HEK293 (cell line): ENCODE measurements at regions not wholly inside any gene's neighbourhood (a gene's known extent, or its start where the extent isn't known, plus 50 kb on each side); places are given as distances from the start of the nearest gene placed in this dataset.

Source experiments
- HOXA7 ChIP-seq: sonication (generic); formaldehyde crosslinking; IDR thresholded peaks from 2 replicates; pipeline ENCODE4 v1.8.1; 2022; ENCODE audit warnings: missing genetic modification reagents, borderline replicate concordance
- TF ChIP-seq, protein P1 (sequence below): fragments of 450-650 bp; formaldehyde crosslinking; IDR thresholded peaks from 2 replicates; pipeline ENCODE4 v1.5.1; 2016; ENCODE audit warnings: missing biosample characterization, missing genetic modification characterization
- TF ChIP-seq, protein P2 (sequence below): fragments of 450-650 bp; formaldehyde crosslinking; IDR thresholded peaks from 2 replicates; pipeline ENCODE4 v1.5.1; 2016; ENCODE audit warnings: missing biosample characterization, missing genetic modification characterization
- TF ChIP-seq, protein P3 (sequence below): fragments of 450-650 bp; formaldehyde crosslinking; IDR thresholded peaks from 2 replicates; pipeline ENCODE4 v1.5.1; 2016; ENCODE audit warnings: missing biosample characterization, missing genetic modification characterization, low read depth
- TF ChIP-seq, protein P4 (sequence below): fragments of 450-650 bp; formaldehyde crosslinking; IDR thresholded peaks from 2 replicates; pipeline ENCODE4 v1.5.1; 2016; ENCODE audit warnings: missing biosample characterization, missing genetic modification characterization

DNA sequence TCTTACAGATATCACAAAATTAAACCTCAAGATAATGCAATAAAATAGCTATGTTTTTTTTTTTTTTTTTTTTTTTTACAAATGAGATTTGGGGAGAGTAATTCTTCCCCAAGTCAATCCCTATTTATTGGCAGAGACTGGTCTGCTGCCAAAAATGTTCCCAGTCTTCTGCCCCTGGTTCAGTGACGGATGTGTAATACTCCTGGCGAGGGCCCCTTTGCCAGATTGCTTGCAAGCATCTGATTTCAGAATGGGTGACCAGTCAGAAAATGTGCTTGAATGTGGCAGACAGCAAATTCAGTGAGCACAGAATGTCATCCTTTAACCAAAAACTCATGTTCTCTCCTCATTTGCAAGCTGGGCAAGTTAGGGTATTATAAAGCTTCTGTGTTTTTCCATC, 363.8 kb upstream of the MTNR1B start:
- TF ChIP-seq, protein P1, sequence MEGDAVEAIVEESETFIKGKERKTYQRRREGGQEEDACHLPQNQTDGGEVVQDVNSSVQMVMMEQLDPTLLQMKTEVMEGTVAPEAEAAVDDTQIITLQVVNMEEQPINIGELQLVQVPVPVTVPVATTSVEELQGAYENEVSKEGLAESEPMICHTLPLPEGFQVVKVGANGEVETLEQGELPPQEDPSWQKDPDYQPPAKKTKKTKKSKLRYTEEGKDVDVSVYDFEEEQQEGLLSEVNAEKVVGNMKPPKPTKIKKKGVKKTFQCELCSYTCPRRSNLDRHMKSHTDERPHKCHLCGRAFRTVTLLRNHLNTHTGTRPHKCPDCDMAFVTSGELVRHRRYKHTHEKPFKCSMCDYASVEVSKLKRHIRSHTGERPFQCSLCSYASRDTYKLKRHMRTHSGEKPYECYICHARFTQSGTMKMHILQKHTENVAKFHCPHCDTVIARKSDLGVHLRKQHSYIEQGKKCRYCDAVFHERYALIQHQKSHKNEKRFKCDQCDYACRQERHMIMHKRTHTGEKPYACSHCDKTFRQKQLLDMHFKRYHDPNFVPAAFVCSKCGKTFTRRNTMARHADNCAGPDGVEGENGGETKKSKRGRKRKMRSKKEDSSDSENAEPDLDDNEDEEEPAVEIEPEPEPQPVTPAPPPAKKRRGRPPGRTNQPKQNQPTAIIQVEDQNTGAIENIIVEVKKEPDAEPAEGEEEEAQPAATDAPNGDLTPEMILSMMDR, result no peak
- TF ChIP-seq HOXA7 (CRISPR knock-in tag), result no peak
- TF ChIP-seq, protein P2, sequence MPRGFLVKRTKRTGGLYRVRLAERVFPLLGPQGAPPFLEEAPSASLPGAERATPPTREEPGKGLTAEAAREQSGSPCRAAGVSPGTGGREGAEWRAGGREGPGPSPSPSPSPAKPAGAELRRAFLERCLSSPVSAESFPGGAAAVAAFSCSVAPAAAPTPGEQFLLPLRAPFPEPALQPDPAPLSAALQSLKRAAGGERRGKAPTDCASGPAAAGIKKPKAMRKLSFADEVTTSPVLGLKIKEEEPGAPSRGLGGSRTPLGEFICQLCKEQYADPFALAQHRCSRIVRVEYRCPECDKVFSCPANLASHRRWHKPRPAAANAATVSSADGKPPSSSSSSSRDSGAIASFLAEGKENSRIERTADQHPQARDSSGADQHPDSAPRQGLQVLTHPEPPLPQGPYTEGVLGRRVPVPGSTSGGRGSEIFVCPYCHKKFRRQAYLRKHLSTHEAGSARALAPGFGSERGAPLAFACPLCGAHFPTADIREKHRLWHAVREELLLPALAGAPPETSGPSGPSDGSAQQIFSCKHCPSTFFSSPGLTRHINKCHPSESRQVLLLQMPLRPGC (tag by site-specific recombination), result no peak
- TF ChIP-seq, protein P3, sequence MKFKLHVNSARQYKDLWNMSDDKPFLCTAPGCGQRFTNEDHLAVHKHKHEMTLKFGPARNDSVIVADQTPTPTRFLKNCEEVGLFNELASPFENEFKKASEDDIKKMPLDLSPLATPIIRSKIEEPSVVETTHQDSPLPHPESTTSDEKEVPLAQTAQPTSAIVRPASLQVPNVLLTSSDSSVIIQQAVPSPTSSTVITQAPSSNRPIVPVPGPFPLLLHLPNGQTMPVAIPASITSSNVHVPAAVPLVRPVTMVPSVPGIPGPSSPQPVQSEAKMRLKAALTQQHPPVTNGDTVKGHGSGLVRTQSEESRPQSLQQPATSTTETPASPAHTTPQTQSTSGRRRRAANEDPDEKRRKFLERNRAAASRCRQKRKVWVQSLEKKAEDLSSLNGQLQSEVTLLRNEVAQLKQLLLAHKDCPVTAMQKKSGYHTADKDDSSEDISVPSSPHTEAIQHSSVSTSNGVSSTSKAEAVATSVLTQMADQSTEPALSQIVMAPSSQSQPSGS (tag by site-specific recombination), result no peak
- TF ChIP-seq, protein P4, sequence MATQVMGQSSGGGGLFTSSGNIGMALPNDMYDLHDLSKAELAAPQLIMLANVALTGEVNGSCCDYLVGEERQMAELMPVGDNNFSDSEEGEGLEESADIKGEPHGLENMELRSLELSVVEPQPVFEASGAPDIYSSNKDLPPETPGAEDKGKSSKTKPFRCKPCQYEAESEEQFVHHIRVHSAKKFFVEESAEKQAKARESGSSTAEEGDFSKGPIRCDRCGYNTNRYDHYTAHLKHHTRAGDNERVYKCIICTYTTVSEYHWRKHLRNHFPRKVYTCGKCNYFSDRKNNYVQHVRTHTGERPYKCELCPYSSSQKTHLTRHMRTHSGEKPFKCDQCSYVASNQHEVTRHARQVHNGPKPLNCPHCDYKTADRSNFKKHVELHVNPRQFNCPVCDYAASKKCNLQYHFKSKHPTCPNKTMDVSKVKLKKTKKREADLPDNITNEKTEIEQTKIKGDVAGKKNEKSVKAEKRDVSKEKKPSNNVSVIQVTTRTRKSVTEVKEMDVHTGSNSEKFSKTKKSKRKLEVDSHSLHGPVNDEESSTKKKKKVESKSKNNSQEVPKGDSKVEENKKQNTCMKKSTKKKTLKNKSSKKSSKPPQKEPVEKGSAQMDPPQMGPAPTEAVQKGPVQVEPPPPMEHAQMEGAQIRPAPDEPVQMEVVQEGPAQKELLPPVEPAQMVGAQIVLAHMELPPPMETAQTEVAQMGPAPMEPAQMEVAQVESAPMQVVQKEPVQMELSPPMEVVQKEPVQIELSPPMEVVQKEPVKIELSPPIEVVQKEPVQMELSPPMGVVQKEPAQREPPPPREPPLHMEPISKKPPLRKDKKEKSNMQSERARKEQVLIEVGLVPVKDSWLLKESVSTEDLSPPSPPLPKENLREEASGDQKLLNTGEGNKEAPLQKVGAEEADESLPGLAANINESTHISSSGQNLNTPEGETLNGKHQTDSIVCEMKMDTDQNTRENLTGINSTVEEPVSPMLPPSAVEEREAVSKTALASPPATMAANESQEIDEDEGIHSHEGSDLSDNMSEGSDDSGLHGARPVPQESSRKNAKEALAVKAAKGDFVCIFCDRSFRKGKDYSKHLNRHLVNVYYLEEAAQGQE, result no peak
